NCI-H2029 (cell line): ENCODE measurements at regions not wholly inside any gene's neighbourhood (a gene's known extent, or its start where the extent isn't known, plus 50 kb on each side); places are given as distances from the start of the nearest gene placed in this dataset.

Experiments used
- DNase-seq: peaks from one replicate; lab custom pipeline; 2025; lab: John Stamatoyannopoulos, UW

DNA sequence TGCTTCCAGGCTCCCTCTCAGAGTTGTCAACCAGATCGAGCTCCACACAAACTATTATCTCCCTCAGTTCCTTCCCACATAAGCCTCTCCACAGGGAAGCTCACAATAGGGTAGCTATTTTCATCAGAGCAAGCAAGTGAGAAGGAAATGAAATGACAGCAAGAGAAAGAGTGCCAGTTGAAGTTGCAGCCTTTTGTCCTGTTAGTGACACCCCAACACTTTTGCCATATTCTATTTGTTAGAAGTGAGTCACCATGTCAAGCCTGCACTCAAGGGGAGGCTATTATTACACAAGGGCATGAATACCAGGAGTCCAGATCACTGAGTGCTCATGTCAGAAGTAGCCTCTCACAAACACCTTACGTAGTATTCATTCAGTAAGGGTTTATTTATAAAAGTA lies 266.3 kb upstream of the NOCT start:
- no peak for DNase-seq

DNA sequence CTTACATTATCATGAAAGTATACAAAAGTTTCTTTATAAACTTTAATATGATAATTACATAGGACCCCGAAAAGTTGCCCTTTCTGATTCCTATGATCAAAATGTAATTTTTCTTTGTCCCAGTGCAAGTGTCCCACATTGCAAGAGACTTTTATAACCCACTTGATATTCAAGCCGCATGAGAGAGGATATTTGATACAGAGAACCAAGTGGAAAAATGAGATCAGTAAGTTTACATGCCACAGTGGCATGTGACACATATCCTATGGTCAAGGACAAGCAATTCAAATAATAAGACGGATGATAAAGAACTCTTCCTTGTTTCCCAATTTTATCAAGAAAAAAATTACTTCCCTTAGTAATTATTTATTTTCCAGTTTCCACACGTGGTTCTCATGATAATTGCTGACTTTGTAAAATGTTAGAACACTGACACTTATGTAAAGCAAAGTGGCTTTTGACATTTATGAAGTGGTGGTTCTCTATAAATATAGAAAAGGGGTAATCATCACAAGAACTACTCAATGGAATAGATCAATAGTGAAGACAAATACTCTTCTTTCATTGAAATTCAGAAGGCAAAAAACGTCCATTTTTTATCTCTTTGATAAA lies 273.7 kb upstream of the NOCT start:
- peak; percentile 37 for DNase-seq

GRCh38 chr4:138740816-138741745 lies 274.5 kb upstream of the NOCT start:
- DNase-seq, result no peak

DNA sequence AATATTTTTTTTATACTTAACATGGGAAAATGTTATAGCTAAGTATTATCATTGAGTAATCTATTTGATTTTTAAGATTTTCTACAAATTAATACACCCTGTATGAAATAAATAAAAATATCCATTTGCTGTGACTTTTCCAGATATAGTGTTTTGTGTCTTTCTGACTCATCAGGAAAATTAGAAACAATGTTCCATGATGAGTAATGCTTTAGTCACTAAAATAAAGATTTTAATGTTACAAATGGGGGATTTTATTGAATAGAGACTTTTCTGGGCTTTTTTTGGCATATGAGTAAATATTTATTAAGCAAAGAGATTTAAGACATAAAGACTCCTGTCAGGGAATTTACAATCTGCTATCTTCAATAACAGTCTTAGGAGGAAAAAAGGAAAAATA lies 279.2 kb upstream of the NOCT start:
- DNase-seq, result no peak

GRCh38 chr4:138734746-138735145 lies 280.8 kb upstream of the NOCT start:
- peak; percentile 33 for DNase-seq

DNA sequence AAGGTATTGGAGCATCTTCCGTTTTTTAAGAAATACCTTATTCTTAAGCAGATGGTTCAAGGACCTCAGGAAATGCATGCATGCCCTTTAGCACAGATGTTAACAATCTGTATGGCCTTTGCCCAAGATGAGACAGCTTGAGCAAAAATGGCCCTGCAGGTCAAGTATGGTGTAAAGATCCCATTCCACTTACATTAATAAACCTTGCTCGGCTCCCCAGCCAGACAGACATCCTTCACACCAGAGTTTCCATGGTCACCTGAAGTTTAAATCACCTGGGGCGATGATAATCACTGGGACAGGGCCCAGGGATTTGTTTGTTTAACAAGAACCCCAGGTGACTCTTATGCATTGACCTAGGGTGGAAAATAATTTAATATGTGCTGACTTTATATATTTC lies 287.0 kb upstream of the NOCT start:
- DNase-seq, result no peak

DNA sequence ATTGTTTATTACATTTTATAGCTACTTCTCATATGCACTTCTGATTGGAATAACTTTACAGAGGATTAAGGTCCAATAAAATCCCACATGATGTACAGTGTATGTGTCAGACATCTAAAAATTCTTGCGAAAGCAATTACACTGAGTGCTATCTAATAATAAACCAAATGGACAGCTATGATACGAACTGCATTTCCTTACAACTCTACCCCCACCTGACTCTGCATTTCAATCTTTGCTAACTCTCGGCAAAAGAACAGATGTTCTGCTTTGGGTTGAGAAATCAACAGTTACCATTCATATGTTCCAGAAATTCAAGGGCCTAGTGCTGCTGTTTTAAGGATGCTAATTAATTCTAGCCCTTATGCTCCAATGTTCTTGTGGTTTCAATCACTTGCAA lies 287.9 kb upstream of the NOCT start:
- no peak for DNase-seq

- DNase-seq, result no peak
Measured at GRCh38 chr4:138724530-138724929, 291.1 kb upstream of the NOCT start.

GRCh38 chr4:138716559-138717335 lies 298.8 kb upstream of the NOCT start:
- no peak for DNase-seq

GRCh38 chr4:138710297-138710696 lies 305.3 kb upstream of the NOCT start:
- no peak for DNase-seq

DNA sequence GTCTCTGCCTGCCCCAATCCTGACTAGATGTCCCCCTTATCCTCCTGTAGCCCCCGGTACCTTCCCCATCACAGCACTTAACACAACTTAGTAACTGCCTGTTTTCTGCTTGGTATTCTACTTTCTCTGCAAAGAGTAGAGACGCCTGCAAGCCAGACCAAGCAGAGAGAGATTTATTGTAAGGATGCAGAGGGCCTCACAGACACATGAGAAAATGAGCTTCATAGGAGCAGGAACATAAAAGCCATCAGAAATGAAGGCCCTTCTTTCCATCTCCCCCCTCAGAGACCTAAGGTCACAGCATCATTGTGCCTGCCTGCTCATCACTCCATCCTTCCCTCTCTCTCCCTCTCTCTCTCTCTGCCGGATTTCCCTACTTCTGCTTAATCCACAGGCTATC lies 305.7 kb upstream of the NOCT start:
- no peak for DNase-seq

DNA sequence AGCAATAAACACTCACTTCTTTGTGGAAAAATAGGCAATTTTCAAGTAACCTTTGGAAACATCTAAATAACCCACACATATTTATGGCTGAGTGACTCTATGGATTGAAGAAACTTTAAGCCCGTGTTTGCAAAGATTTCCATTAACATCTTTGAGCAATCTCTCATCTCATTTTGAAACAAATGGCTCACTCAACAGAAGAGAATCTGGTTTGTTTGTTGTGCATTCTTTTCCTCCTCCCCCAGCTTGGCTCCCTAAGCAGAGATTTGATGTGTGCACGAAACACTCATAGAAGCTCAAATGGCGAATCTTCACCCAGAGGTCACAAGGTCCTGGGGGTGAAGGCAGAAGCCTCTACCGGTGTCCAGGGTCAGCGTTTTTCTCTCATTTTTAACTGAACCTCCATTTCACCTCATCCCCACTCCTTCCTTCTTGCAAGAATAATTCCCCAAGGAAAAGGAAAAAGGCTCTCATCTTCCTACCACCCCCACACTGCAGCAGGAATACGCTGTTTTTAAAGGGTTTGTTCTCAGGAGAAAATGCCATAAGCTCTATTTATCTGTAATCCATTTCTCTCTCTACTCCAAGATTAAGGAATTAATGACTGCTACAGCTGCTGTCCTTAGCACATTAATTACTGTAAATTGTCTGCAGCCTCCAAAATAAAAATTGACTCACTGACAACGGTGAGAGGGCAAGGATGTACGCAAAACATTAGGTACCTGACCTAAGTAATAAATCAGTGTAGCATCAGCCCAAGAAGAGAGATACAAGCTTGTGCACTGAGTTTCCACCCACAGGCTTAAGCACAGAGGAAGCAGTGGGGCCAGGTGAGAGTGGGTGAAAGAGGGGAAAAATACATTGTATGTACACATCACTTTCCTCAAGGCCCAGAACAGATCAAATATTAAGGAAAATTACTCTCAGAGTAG lies 307.6 kb upstream of the NOCT start:
- DNase-seq, result no peak

DNA sequence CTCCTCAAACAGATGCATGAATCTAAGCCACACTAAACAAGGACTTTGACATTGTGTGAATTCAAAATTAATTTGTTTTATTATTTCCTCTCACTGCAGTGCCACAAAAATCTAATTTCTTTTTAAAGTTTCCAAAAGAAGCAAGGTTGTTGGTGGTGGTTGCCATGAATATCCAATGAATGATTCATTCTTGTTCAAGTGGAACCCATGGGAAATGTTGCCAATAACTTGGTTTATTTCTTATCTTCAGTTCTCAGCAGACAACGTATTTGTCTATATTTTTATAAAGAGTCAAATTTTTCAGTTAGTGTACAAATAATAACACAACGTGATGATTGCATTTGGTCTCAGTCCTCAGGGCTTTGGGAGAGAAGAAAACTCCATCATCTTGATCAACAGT lies 309.4 kb upstream of the NOCT start:
- DNase-seq, result no peak

GRCh38 chr4:138702190-138702824 lies 313.3 kb upstream of the NOCT start:
- DNase-seq, result no peak

DNA sequence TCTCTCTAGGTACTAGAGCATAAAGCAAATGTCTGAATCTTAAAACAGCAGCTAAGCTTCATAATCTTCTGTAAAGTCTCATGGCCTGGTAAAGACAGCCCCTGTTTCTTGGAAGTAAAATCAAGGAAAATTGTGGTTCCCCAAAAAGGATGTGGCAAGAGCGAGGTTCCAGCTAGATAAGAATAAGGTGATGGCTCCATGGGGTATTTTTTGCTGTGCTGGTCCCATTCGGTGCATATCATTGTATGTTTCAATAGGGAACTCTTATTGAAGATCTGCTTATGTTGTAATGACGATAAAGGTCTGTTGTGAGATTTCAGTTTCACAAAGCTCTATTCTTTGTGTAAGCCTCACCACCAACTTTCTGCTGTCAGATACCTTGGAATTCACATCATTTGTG lies 316.9 kb upstream of the NOCT start:
- DNase-seq, result no peak

- no peak for DNase-seq
Measured at GRCh38 chr4:138697851-138698250, 317.7 kb upstream of the NOCT start.

DNA sequence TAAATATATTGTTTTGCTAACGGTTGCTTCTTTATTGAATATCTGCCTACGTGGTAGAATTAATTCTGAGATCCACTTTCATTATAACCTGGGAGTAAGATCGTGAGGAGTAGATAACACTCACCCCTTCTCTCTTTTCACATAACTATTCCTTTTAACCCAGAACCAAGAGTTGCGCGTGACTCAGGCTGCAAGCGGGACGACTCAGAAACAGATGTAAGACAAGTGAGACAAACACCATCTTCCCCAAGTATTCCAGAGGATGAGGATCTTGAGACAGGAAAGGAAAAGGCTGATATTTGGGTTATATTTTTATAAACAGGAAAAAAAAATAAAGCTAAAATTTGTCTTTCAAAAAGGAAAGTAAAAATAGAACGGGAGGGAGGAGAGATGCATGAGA lies 318.8 kb upstream of the NOCT start:
- no peak for DNase-seq

DNA sequence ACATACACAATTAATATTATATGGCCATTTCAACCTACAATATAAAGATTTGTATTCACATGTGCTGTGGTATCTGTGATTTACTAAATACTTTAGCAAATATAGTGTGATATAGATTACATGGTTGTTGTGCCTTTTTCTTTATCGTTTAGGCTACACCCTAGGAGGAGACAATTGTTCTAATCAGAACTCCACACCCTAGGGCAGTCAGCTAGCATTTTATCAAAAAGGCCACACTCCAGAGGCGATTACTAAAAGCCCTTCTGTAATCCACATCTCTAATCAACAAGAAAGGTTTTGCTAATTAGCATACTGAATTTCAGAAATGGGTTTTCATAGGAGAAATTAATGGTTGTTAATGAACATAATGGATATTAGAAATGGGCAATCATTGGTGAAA lies 319.5 kb upstream of the NOCT start:
- DNase-seq, result no peak

DNA sequence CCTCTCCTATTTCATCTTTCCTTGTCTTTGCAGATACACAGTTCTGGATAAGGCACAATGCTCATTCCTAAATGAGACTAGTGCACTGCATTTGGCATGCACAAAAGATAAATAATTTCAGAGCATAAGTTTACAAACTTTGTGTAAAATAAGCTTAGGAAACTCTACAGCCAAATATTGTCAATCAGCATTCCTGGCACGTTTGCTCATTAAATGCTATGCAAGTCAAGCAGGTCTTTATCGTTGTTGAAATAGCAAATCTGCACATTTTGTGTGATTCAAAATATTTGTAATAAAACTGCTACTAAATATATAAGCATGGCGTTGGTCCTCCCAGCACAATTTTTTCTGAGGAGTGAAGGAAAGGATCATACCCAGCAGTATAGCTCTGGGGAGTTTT lies 322.1 kb upstream of the NOCT start:
- DNase-seq, result no peak

DNA sequence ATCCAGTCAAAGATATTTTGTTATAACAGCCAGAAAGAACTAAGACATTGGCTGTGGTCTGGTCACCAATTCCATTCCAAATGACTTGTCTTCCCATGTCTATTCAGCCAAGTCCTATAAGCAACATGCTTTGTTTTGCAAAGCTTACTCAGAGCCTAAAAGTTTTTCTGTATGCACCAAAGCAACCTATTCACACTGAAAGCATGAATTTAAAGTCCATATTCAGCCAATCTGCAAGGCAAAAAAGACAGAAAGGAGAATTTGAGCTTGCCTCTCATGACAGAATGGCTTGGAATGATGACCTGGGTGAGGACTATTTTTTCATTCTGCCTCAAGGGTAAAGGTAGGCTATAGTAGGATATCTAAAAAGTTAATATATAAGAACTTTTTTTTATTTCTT lies 323.2 kb upstream of the NOCT start:
- DNase-seq, result no peak

GRCh38 chr4:138689593-138689992 lies 326.0 kb upstream of the NOCT start:
- DNase-seq, result no peak
